WTC11 (cell line): ENCODE measurements at regions not wholly inside any gene's neighbourhood (a gene's known extent, or its start where the extent isn't known, plus 50 kb on each side); places are given as distances from the start of the nearest gene placed in this dataset.

Source experiments
- ATAC-seq: fragments of 200-7000 bp; cut with Tn5 transposase; 2 replicates; pipeline ENCODE4 v1.10.0; 2021; ENCODE audit warnings: mild to moderate bottlenecking, moderate library complexity
- CTCF ChIA-PET: fragments of 300-600 bp; sonication (Branson Sonifier 250); formaldehyde crosslinking; loops from one replicate; lab custom pipeline; 2021; ENCODE audit warnings: antibody characterized with exemption; lab: Charles Lee
- POLR2A ChIA-PET: fragments of 350-600 bp; sonication (Branson Sonifier 250); formaldehyde crosslinking; loops from one replicate; lab custom pipeline; 2021; ENCODE audit warnings: antibody characterized with exemption; lab: Charles Lee
- DNase-seq: peaks from one replicate; pipeline ENCODE4 v3.0.0; 2021; ENCODE audit warnings: low spot score
- H3K27ac Mint-ChIP-seq: 2 replicates; pipeline ENCODE4 v1.8.0; 2021; ENCODE audit warnings: mixed read lengths
- H3K27me3 Mint-ChIP-seq: 2 replicates; pipeline ENCODE4 v1.8.0; 2021; ENCODE audit warnings: low read depth, mild to moderate bottlenecking, moderate library complexity, mixed read lengths
- H3K36me3 Mint-ChIP-seq: 2 replicates; pipeline ENCODE4 v1.8.0; 2021; ENCODE audit warnings: mixed read lengths
- H3K4me1 Mint-ChIP-seq: 2 replicates; pipeline ENCODE4 v1.8.0; 2022; ENCODE audit warnings: mixed read lengths
- H3K4me3 Mint-ChIP-seq: 2 replicates; pipeline ENCODE4 v1.8.0; 2021; ENCODE audit warnings: mild to moderate bottlenecking, moderate library complexity, mixed read lengths
- H3K9me3 Mint-ChIP-seq: 2 replicates; pipeline ENCODE4 v1.8.0; 2021; ENCODE audit warnings: mixed read lengths
- ATF3 ChIP-seq: sonication (generic); formaldehyde crosslinking; conservative IDR thresholded peaks from 2 replicates; pipeline ENCODE4 v1.8.1; 2022; ENCODE audit warnings: mild to moderate bottlenecking, missing genetic modification reagents
- ELF4 ChIP-seq: sonication (generic); formaldehyde crosslinking; IDR thresholded peaks from 2 replicates; pipeline ENCODE4 v1.8.1; 2022; ENCODE audit warnings: low read depth, mild to moderate bottlenecking, moderate library complexity, missing genetic modification reagents
- ESRRA ChIP-seq: sonication (generic); formaldehyde crosslinking; IDR thresholded peaks from 2 replicates; pipeline ENCODE4 v1.8.1; 2022; ENCODE audit warnings: mild to moderate bottlenecking, missing genetic modification reagents, borderline replicate concordance
- FOXK1 ChIP-seq: sonication (generic); formaldehyde crosslinking; IDR thresholded peaks from 2 replicates; pipeline ENCODE4 v1.8.0; 2022; ENCODE audit warnings: mild to moderate bottlenecking, moderate library complexity, missing genetic modification reagents
- MXD4 ChIP-seq: fragments of 250-450 bp; sonication (Bioruptor Pico); IDR thresholded peaks from 2 replicates; pipeline ENCODE4 v1.8.0; 2021; ENCODE audit warnings: mild to moderate bottlenecking, moderate library complexity, borderline replicate concordance
- NR1H2 ChIP-seq: sonication (generic); formaldehyde crosslinking; IDR thresholded peaks from 2 replicates; pipeline ENCODE4 v1.9.0; 2021; ENCODE audit warnings: mild to moderate bottlenecking, moderate library complexity, missing genetic modification reagents
- OVOL2 ChIP-seq: fragments of 250-450 bp; sonication (Bioruptor Pico); IDR thresholded peaks from 2 replicates; pipeline ENCODE4 v1.9.0; 2021; ENCODE audit warnings: mild to moderate bottlenecking, borderline replicate concordance
- PRDM15 ChIP-seq: sonication (generic); formaldehyde crosslinking; IDR thresholded peaks from 2 replicates; pipeline ENCODE4 v1.8.0; 2022; ENCODE audit warnings: missing genetic modification reagents
- SMAD3 ChIP-seq: sonication (generic); formaldehyde crosslinking; IDR thresholded peaks from 2 replicates; pipeline ENCODE4 v1.8.0; 2022; ENCODE audit warnings: missing genetic modification reagents, mild to moderate bottlenecking, borderline replicate concordance
- TEAD1 ChIP-seq: sonication (generic); formaldehyde crosslinking; IDR thresholded peaks from 2 replicates; pipeline ENCODE4 v1.8.0; 2022; ENCODE audit warnings: mild to moderate bottlenecking, missing genetic modification reagents
- USF1 ChIP-seq: sonication (generic); formaldehyde crosslinking; IDR thresholded peaks from 2 replicates; pipeline ENCODE4 v1.8.0; 2022; ENCODE audit warnings: mild to moderate bottlenecking, missing genetic modification reagents
- ZNF219 ChIP-seq: sonication (generic); formaldehyde crosslinking; IDR thresholded peaks from 2 replicates; pipeline ENCODE4 v1.8.0; 2023; ENCODE audit warnings: missing genetic modification reagents, mild to moderate bottlenecking, borderline replicate concordance
- ZNF232 ChIP-seq: sonication (generic); formaldehyde crosslinking; IDR thresholded peaks from 2 replicates; pipeline ENCODE4 v1.8.0; 2022; ENCODE audit warnings: mild to moderate bottlenecking, missing genetic modification reagents
- ZNF396 ChIP-seq: fragments of 250-450 bp; sonication (Bioruptor Pico); IDR thresholded peaks from 2 replicates; pipeline ENCODE4 v1.8.0; 2021; ENCODE audit warnings: mild to moderate bottlenecking, moderate library complexity, borderline replicate concordance
- ZNF671 ChIP-seq: fragments of 250-450 bp; sonication (Bioruptor Pico); IDR thresholded peaks from 2 replicates; pipeline ENCODE4 v1.8.0; 2021; ENCODE audit warnings: mild to moderate bottlenecking
- TF ChIP-seq, protein P1 (sequence below): sonication (generic); formaldehyde crosslinking; IDR thresholded peaks from 2 replicates; pipeline ENCODE4 v1.8.0; 2022; ENCODE audit warnings: mild to moderate bottlenecking, missing genetic modification reagents
- TF ChIP-seq, protein P2 (sequence below): fragments of 250-450 bp; sonication (Bioruptor Pico); IDR thresholded peaks from 2 replicates; pipeline ENCODE4 v2.1.2; 2022; ENCODE audit warnings: mild to moderate bottlenecking, moderate library complexity
- TF ChIP-seq, protein P3 (sequence below): sonication (generic); formaldehyde crosslinking; IDR thresholded peaks from 2 replicates; pipeline ENCODE4 v1.8.0; 2023; ENCODE audit warnings: missing genetic modification reagents, mild to moderate bottlenecking, borderline replicate concordance
- TF ChIP-seq, protein P4 (sequence below): sonication (generic); formaldehyde crosslinking; IDR thresholded peaks from 2 replicates; pipeline ENCODE4 v1.8.0; 2022; ENCODE audit warnings: mild to moderate bottlenecking, missing genetic modification reagents

DNA sequence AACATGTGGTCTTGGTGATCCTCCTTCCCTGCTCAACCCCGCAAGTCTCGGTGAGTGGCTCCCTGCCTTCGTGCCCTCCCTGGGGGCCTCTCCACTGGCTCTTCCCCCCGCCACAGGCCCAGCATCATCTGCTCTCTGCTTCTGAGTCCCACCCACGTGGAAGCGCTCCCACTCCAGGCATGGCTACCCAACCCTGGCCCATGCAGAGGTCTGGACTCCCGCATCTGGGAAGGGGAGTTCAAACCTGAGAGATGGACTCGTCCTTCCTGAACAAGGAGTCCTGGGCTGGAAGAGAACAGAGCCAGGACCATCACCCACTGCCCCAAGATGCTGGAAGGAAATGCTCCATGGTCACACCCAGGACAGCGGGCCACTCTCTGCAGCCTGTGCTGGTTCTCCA, 90.8 kb downstream of the DHCR7 start:
- no peak overlapping the region for H3K27ac Mint-ChIP-seq
- no peak for DNase-seq
- CTCF ChIA-PET: no interaction called here

More for the DNA sequence above, 90.8 kb downstream of the DHCR7 start:
- Mint-ChIP-seq H3K4me1 (no peaks in the 10 kb centered on the region), H3K36me3 (no peaks in the 10 kb centered on the region), H3K4me3 (no peak overlapping the region), H3K27me3 (peaks cover 23% of the 10 kb centered on the region), H3K9me3 (peaks cover 8% of the 10 kb centered on the region)
- TF ChIP-seq MXD4 (CRISPR knock-in tag) (no peak), PRDM15 (no peak), ZNF232 (no peak), ZNF219 (CRISPR knock-in tag) (no peak), ATF3 (CRISPR knock-in tag) (no peak), SMAD3 (no peak), TEAD1 (CRISPR knock-in tag) (no peak), USF1 (no peak), NR1H2 (CRISPR knock-in tag) (no peak), ESRRA (no peak), FOXK1 (no peak), ZNF396 (CRISPR knock-in tag) (no peak), ZNF671 (CRISPR knock-in tag) (no peak), ELF4 (no peak), OVOL2 (CRISPR knock-in tag) (no peak)
- TF ChIP-seq, protein P1, sequence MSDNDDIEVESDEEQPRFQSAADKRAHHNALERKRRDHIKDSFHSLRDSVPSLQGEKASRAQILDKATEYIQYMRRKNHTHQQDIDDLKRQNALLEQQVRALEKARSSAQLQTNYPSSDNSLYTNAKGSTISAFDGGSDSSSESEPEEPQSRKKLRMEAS: no peak
- TF ChIP-seq, protein P2, sequence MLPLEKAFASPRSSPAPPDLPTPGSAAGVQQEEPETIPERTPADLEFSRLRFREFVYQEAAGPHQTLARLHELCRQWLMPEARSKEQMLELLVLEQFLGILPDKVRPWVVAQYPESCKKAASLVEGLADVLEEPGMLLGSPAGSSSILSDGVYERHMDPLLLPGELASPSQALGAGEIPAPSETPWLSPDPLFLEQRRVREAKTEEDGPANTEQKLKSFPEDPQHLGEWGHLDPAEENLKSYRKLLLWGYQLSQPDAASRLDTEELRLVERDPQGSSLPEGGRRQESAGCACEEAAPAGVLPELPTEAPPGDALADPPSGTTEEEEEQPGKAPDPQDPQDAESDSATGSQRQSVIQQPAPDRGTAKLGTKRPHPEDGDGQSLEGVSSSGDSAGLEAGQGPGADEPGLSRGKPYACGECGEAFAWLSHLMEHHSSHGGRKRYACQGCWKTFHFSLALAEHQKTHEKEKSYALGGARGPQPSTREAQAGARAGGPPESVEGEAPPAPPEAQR: no peak
- TF ChIP-seq, protein P3, sequence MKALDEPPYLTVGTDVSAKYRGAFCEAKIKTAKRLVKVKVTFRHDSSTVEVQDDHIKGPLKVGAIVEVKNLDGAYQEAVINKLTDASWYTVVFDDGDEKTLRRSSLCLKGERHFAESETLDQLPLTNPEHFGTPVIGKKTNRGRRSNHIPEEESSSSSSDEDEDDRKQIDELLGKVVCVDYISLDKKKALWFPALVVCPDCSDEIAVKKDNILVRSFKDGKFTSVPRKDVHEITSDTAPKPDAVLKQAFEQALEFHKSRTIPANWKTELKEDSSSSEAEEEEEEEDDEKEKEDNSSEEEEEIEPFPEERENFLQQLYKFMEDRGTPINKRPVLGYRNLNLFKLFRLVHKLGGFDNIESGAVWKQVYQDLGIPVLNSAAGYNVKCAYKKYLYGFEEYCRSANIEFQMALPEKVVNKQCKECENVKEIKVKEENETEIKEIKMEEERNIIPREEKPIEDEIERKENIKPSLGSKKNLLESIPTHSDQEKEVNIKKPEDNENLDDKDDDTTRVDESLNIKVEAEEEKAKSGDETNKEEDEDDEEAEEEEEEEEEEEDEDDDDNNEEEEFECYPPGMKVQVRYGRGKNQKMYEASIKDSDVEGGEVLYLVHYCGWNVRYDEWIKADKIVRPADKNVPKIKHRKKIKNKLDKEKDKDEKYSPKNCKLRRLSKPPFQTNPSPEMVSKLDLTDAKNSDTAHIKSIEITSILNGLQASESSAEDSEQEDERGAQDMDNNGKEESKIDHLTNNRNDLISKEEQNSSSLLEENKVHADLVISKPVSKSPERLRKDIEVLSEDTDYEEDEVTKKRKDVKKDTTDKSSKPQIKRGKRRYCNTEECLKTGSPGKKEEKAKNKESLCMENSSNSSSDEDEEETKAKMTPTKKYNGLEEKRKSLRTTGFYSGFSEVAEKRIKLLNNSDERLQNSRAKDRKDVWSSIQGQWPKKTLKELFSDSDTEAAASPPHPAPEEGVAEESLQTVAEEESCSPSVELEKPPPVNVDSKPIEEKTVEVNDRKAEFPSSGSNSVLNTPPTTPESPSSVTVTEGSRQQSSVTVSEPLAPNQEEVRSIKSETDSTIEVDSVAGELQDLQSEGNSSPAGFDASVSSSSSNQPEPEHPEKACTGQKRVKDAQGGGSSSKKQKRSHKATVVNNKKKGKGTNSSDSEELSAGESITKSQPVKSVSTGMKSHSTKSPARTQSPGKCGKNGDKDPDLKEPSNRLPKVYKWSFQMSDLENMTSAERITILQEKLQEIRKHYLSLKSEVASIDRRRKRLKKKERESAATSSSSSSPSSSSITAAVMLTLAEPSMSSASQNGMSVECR (CRISPR knock-in tag): no peak
- TF ChIP-seq, protein P4, sequence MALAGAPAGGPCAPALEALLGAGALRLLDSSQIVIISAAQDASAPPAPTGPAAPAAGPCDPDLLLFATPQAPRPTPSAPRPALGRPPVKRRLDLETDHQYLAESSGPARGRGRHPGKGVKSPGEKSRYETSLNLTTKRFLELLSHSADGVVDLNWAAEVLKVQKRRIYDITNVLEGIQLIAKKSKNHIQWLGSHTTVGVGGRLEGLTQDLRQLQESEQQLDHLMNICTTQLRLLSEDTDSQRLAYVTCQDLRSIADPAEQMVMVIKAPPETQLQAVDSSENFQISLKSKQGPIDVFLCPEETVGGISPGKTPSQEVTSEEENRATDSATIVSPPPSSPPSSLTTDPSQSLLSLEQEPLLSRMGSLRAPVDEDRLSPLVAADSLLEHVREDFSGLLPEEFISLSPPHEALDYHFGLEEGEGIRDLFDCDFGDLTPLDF (CRISPR knock-in tag): no peak
- no peak for ATAC-seq
- POLR2A ChIA-PET: no interaction called here
